ENCODE measurements at regions not wholly inside any gene's neighbourhood (a gene's known extent, or its start where the extent isn't known, plus 50 kb on each side); places are given as distances from the start of the nearest gene placed in this dataset.
A peak's percentile ranks its signal among the peaks of the same experiment; 100 is the strongest.

DNA sequence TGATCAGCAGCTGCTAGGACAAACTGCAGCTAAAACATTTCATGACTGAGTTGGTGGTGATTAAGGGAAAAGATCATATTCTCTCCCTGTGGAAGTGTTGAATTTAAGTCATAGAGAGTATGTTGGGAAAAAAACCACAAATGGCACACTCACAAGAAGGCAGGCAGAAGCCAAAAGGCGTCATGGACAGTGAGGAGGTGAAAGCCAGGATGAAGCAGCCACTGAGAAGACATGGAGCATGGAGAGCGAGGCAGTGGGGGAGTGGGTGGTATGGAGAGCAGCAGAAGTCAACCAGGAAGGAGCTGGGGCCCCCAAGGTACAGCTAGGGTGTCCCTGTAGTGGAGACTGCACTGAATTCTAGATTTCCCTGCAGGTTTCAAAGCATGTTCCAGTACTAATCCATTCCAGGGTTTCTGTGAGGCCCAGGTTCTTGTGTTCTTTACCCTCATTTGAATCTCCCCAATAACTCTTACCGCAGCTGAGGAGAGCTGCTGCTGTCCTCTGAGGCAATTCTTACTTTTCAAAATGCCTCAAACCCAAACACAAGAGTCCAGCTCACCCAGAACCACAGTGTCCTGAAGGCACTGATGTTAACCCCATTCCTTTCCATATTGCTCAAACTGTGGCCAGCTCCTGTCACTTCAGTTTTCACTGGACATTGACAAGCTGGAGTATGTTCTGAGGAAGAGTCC is 191.8 kb upstream of the E2F8 start:
- TF ChIP-seq EZH2phosphoT487 (IDR thresholded peaks at IDR 0.05; ENCODE audit: borderline replicate concordance, low read length): no peak
- TF ChIP-seq, protein P1, sequence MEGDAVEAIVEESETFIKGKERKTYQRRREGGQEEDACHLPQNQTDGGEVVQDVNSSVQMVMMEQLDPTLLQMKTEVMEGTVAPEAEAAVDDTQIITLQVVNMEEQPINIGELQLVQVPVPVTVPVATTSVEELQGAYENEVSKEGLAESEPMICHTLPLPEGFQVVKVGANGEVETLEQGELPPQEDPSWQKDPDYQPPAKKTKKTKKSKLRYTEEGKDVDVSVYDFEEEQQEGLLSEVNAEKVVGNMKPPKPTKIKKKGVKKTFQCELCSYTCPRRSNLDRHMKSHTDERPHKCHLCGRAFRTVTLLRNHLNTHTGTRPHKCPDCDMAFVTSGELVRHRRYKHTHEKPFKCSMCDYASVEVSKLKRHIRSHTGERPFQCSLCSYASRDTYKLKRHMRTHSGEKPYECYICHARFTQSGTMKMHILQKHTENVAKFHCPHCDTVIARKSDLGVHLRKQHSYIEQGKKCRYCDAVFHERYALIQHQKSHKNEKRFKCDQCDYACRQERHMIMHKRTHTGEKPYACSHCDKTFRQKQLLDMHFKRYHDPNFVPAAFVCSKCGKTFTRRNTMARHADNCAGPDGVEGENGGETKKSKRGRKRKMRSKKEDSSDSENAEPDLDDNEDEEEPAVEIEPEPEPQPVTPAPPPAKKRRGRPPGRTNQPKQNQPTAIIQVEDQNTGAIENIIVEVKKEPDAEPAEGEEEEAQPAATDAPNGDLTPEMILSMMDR (IDR thresholded peaks at IDR 0.05; ENCODE audit: low read depth, low read length, poor library complexity, severe bottlenecking): no peak

DNA sequence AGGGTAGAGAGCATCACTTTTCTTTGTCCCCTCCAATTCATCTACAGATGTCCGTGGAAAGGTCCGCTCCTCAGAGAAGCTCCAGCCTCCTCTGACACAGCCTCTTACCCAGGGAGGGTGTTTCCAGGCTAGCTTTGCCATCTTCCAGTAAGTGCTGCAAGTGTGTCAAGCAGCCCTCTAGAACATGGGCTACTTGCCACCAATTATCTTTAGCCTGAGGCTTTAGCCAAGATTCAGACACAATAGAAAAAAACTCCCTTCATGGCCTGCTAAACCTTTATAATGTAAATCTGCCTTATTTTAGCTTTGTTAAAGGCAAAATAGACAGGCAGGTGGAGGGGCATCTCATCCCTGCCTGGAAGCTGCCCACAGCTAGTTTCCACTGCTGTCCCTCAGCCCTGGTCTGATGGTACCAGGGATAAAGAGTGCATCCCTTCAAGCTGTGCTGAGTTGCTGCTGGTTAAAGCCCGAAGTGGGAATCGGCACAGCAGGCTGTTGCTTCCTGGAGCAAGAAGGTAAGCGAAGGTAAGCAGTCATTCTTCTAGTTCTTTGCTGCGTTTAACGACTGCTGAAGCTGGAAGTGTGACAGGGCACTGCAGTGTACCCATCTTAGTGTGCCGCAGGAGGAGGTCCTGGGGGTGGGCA is 190.1 kb upstream of the E2F8 start:
- Histone ChIP-seq H3F3A (ENCODE audit: control insufficient read depth, insufficient read depth) (peaks cover 9% of the 10 kb centered on the region), H3K9me3 (ENCODE audit: control insufficient read depth, insufficient read depth, low read length) (no peaks in the 10 kb centered on the region), H3K4me1 (ENCODE audit: control insufficient read depth, low read length) (peaks cover 68% of the 10 kb centered on the region), H3K79me2 (ENCODE audit: control insufficient read depth, low read length) (no peaks in the 10 kb centered on the region), H3K9me2 (replicated peaks; ENCODE audit: control insufficient read depth, low read length) (no peaks in the 10 kb centered on the region), H3K4me3 (ENCODE audit: low read length) (no peak overlapping the region), H3K27me3 (ENCODE audit: control insufficient read depth, low read length) (no peaks in the 10 kb centered on the region), H3K27ac (ENCODE audit: low read depth, low read length) (no peak overlapping the region), H3K36me3 (ENCODE audit: control insufficient read depth, low read length) (no peaks in the 10 kb centered on the region; the same call in 1 of the 2 replicates), H4K20me1 (ENCODE audit: control insufficient read depth, insufficient read depth, low read depth, low read length) (no peaks in the 10 kb centered on the region), H3K4me2 (ENCODE audit: low read length) (no peak overlapping the region)
- no peak for TF ChIP-seq EZH2phosphoT487 (IDR thresholded peaks at IDR 0.05; ENCODE audit: borderline replicate concordance, low read length)
- TF ChIP-seq, protein P1 (IDR thresholded peaks at IDR 0.05; ENCODE audit: low read depth, low read length, poor library complexity, severe bottlenecking): no peak

More for the DNA sequence above, 191.8 kb upstream of the E2F8 start:
- no peaks in the 10 kb centered on the region; the same call in 1 of the 2 replicates for H3K36me3 ChIP-seq (ENCODE audit: control insufficient read depth, low read length)
- peaks cover 76% of the 10 kb centered on the region for H3K4me1 ChIP-seq (ENCODE audit: control insufficient read depth, low read length)
- H3F3A ChIP-seq (ENCODE audit: control insufficient read depth, insufficient read depth): peaks cover 13% of the 10 kb centered on the region
- no peaks in the 10 kb centered on the region for H3K27me3 ChIP-seq (ENCODE audit: control insufficient read depth, low read length)
- peak overlapping the region; percentile 77 for H3K27ac ChIP-seq (ENCODE audit: low read depth, low read length)
- peak overlapping the region; percentile 97 for H3K4me2 ChIP-seq (ENCODE audit: low read length)
- no peaks in the 10 kb centered on the region for H3K9me2 ChIP-seq (replicated peaks; ENCODE audit: control insufficient read depth, low read length)
- H4K20me1 ChIP-seq (ENCODE audit: control insufficient read depth, insufficient read depth, low read depth, low read length): no peaks in the 10 kb centered on the region
- H3K9me3 ChIP-seq (ENCODE audit: control insufficient read depth, insufficient read depth, low read length): 0 out of 2 replicates have a peak, but pooled peaks cover 4% of the 10 kb centered on the region
- H3K4me3 ChIP-seq (ENCODE audit: low read length): peak overlapping the region; percentile 71
- no peaks in the 10 kb centered on the region for H3K79me2 ChIP-seq (ENCODE audit: control insufficient read depth, low read length)

DNA sequence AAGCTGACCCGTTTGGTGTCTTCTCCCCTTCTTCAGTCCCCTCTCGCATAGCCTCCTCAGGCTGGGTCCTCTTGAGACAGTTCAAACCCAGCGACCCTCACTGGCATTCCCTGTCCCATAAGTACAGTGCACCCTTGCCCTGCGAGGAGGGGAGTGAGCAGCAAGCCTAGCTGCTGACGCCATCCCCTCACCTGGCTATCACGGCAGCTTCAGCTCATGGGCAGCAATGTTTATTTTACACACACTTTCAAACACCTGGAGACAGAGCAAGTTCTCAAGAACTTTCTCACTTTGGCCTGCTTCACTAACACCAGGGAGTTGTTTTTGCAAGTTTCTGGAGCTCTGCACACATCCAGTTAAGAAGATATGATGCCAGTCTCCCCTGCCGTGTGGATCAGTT is 189.6 kb upstream of the E2F8 start:
- TF ChIP-seq, protein P1 (IDR thresholded peaks at IDR 0.05; ENCODE audit: low read depth, low read length, poor library complexity, severe bottlenecking): no peak
- TF ChIP-seq EZH2phosphoT487 (IDR thresholded peaks at IDR 0.05; ENCODE audit: borderline replicate concordance, low read length): no peak
- Histone ChIP-seq H3F3A (ENCODE audit: control insufficient read depth, insufficient read depth) (peaks cover 9% of the 10 kb centered on the region), H3K9me3 (ENCODE audit: control insufficient read depth, insufficient read depth, low read length) (no peaks in the 10 kb centered on the region), H3K27ac (ENCODE audit: low read depth, low read length) (no peak overlapping the region), H3K9me2 (replicated peaks; ENCODE audit: control insufficient read depth, low read length) (no peaks in the 10 kb centered on the region), H3K27me3 (ENCODE audit: control insufficient read depth, low read length) (no peaks in the 10 kb centered on the region), H3K4me2 (ENCODE audit: low read length) (no peak overlapping the region), H3K36me3 (ENCODE audit: control insufficient read depth, low read length) (no peaks in the 10 kb centered on the region; the same call in 1 of the 2 replicates), H4K20me1 (ENCODE audit: control insufficient read depth, insufficient read depth, low read depth, low read length) (no peaks in the 10 kb centered on the region), H3K4me3 (ENCODE audit: low read length) (no peak overlapping the region), H3K4me1 (ENCODE audit: control insufficient read depth, low read length) (peaks cover 65% of the 10 kb centered on the region), H3K79me2 (ENCODE audit: control insufficient read depth, low read length) (no peaks in the 10 kb centered on the region)
